Lung microvascular endothelial cell (primary cell): ENCODE measurements at regions not wholly inside any gene's neighbourhood (a gene's known extent, or its start where the extent isn't known, plus 50 kb on each side); places are given as distances from the start of the nearest gene placed in this dataset.
A peak's percentile ranks its signal among the peaks of the same experiment; 100 is the strongest.

Source experiments
- DNase-seq, 2 donors: peaks; one replicate each; pipeline versions ENCODE4 v3.0.0 to v3.0.0-alpha.2; 2010; ENCODE audit warnings: low read depth in 2 of 2

- DNase-seq: no peak
These were observed 51.5 kb downstream of the SST start for GRCh38 chr3:187618722-187619121.

GRCh38 chr3:187617213-187617612 lies 53.0 kb downstream of the SST start:
- DNase-seq: no peak

- DNase-seq: peak; percentile 56 to 65
These were observed 53.8 kb downstream of the SST start for GRCh38 chr3:187616307-187616972.

- DNase-seq: no peak
These were observed 54.6 kb downstream of the SST start for GRCh38 chr3:187615630-187616029.

GRCh38 chr3:187612656-187613055 lies 57.5 kb downstream of the SST start:
- DNase-seq: no peak

GRCh38 chr3:187610981-187611511 lies 59.1 kb downstream of the SST start:
- DNase-seq: peak in 1 of 2 donors; percentile 4

GRCh38 chr3:187594272-187594671 lies 75.9 kb downstream of the SST start:
- no peak for DNase-seq

- DNase-seq: no peak
These were observed 76.7 kb downstream of the SST start for GRCh38 chr3:187593451-187593850.

- no peak for DNase-seq
These were observed 79.2 kb downstream of the SST start for GRCh38 chr3:187590861-187591576.

- DNase-seq: no peak
These were observed 83.1 kb downstream of the SST start for GRCh38 chr3:187587076-187587475.

GRCh38 chr3:187586226-187586625 lies 84.0 kb downstream of the SST start:
- no peak for DNase-seq

- no peak for DNase-seq
These were observed 97.8 kb downstream of the SST start for GRCh38 chr3:187572441-187572840.

- no peak for DNase-seq
These were observed 98.5 kb downstream of the SST start for GRCh38 chr3:187571701-187572100.

GRCh38 chr3:187570776-187571175 lies 99.4 kb downstream of the SST start:
- no peak for DNase-seq

GRCh38 chr3:187568171-187568570 lies 102.0 kb downstream of the SST start:
- DNase-seq: no peak

- DNase-seq: no peak
These were observed 102.5 kb downstream of the SST start for GRCh38 chr3:187567661-187568121.

GRCh38 chr3:187567021-187567420 lies 103.2 kb downstream of the SST start:
- DNase-seq: no peak

GRCh38 chr3:187565701-187566100 lies 104.5 kb downstream of the SST start:
- DNase-seq: no peak

- no peak for DNase-seq
These were observed 111.2 kb downstream of the SST start for GRCh38 chr3:187558990-187559389.

- DNase-seq: no peak
These were observed 118.8 kb downstream of the SST start for GRCh38 chr3:187551416-187551815.

GRCh38 chr3:187550446-187550845 lies 119.7 kb downstream of the SST start:
- no peak for DNase-seq

GRCh38 chr3:187545366-187545765 lies 124.8 kb downstream of the SST start:
- no peak for DNase-seq

GRCh38 chr3:187544326-187544725 lies 125.9 kb downstream of the SST start:
- DNase-seq: no peak
